OCI-LY7 (cell line): ENCODE measurements at regions not wholly inside any gene's neighbourhood (a gene's known extent, or its start where the extent isn't known, plus 50 kb on each side); places are given as distances from the start of the nearest gene placed in this dataset.

Experiments used
- BruUV-seq: library from RNA; stranded (reverse); fragments of 400-500 nt; replicated peaks from 2 replicates; lab custom pipeline; 2021; lab: Mats Ljungman, UMichigan
- CTCF ChIA-PET: fragments of 300-600 bp; sonication (Branson Sonifier 250); formaldehyde crosslinking; loops from one replicate; lab custom pipeline; 2022; ENCODE audit warnings: antibody characterized with exemption; ENCODE audit not compliant: unreplicated experiment; lab: Charles Lee
- POLR2A ChIA-PET: fragments of 300-600 bp; sonication (Branson Sonifier 250); formaldehyde crosslinking; loops from one replicate; lab custom pipeline; 2022; ENCODE audit warnings: antibody characterized with exemption; lab: Charles Lee
- DNase-seq: peaks from one replicate; pipeline ENCODE4 v3.0.0-alpha.2; 2015; ENCODE audit warnings: low spot score
- H2AFZ ChIP-seq: fragments of 200-600 bp; sonication (generic), shearing (Covaris generic); 2 replicates; pipeline ENCODE4 v1.6.1; 2014; ENCODE audit warnings: mild to moderate bottlenecking, antibody characterized with exemption, low read length, moderate library complexity
- H3K27ac ChIP-seq: fragments of 200-600 bp; sonication (generic); 2 replicates; pipeline ENCODE4 v1.5.1; 2014; ENCODE audit warnings: mixed run types, low read depth, mild to moderate bottlenecking, moderate library complexity, low read length, inconsistent platforms; ENCODE audit not compliant: poor library complexity, severe bottlenecking
- H3K36me3 ChIP-seq: fragments of 200-600 bp; sonication (generic); 2 replicates; pipeline ENCODE4 v1.6.1; 2014; ENCODE audit warnings: mild to moderate bottlenecking, antibody characterized with exemption, low read length, moderate library complexity, mixed read lengths; ENCODE audit not compliant: insufficient read depth
- H3K4me1 ChIP-seq: fragments of 200-600 bp; sonication (generic); 2 replicates; pipeline ENCODE4 v1.5.1; 2014; ENCODE audit warnings: mild to moderate bottlenecking, low read length; ENCODE audit not compliant: insufficient read depth, poor library complexity, severe bottlenecking
- H3K4me2 ChIP-seq: fragments of 200-600 bp; sonication (generic); 2 replicates; pipeline ENCODE4 v1.6.1; 2014; ENCODE audit warnings: mild to moderate bottlenecking, low read length
- H3K4me3 ChIP-seq: fragments of 200-600 bp; sonication (generic); 2 replicates; pipeline ENCODE4 v1.5.1; 2014; ENCODE audit warnings: mild to moderate bottlenecking, low read depth, low read length; ENCODE audit not compliant: poor library complexity, severe bottlenecking
- H3K79me2 ChIP-seq: fragments of 200-600 bp; sonication (generic); 2 replicates; pipeline ENCODE4 v1.6.1; 2016; ENCODE audit warnings: low read depth, mild to moderate bottlenecking, low read length, moderate library complexity, mixed read lengths; ENCODE audit not compliant: insufficient read depth
- H3K9me2 ChIP-seq: fragments of 200-600 bp; sonication (generic); 2 replicates; pipeline ENCODE4 v1.6.1; 2016; ENCODE audit warnings: mild to moderate bottlenecking, low read length, mixed read lengths; ENCODE audit not compliant: insufficient read depth
- H3K9me3 ChIP-seq: fragments of 200-600 bp; sonication (generic); 2 replicates; pipeline ENCODE4 v1.6.1; 2014; ENCODE audit warnings: mild to moderate bottlenecking, mixed run types, low read length, mixed read lengths
- H4K20me1 ChIP-seq: fragments of 200-600 bp; sonication (generic); 2 replicates; pipeline ENCODE4 v1.6.1; 2014; ENCODE audit warnings: mild to moderate bottlenecking, antibody characterized with exemption, low read length, moderate library complexity, mixed read lengths; ENCODE audit not compliant: insufficient read depth
- EZH2phosphoT487 ChIP-seq: fragments of 200-600 bp; sonication (generic); IDR thresholded peaks from 2 replicates; pipeline ENCODE4 v1.6.1; 2018; ENCODE audit warnings: low read depth, borderline replicate concordance, mild to moderate bottlenecking, mixed run types, antibody characterized with exemption, low read length, moderate library complexity, mixed read lengths
- intact Hi-C: fragments of 100-400 bp; cut with micrococcal nuclease; formaldehyde crosslinking; loops from one replicate; pipeline ENCODE4 v1.10.0; 2022; ENCODE audit not compliant: unreplicated experiment
- TF ChIP-seq, protein P1 (sequence below): fragments of 200-600 bp; sonication (generic); conservative IDR thresholded peaks from 2 replicates; pipeline ENCODE4 v1.5.1; 2014; ENCODE audit warnings: mild to moderate bottlenecking, antibody characterized with exemption, low read length, moderate library complexity, mixed read lengths

DNA sequence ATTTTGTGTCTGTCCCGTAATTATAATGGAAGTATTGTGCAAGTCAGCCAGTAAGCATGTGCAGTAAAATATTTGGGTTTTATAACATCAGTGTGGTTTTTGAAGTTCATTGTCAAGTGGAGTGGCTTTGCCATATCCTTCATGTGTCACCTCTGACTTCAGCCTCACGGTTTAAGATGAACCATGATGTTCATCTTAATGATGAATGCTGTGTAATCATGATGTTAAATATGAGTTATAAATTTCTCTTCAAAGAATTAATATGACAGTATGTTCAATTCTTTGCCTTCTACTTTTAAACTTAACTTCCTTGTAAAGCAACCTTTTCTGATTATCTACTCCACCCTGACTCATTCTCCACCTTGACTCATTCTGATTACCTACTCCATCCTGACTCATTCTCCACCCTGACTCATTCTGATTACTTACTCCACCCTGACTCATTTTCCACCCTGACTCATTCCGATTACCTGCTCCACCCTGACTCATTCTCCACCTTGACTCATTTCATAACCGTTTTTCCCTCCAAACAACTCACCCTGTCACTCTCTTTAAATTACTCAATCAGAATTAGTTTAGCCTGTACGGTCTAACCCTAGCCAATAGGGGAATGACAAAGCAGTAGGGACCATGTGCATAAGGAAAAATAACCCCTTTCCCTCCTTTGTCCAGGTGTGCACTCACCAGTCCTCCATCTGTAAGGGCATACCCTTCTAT is 50.3 kb upstream of the ANKRD10 start:
- Histone ChIP-seq H3K9me3 (no peaks in the 10 kb centered on the region), H3K4me3 (no peak overlapping the region), H3K9me2 (no peaks in the 10 kb centered on the region), H2AFZ (no peak overlapping the region), H3K4me2 (no peak overlapping the region), H3K27ac (no peak overlapping the region), H3K36me3 (no peaks in the 10 kb centered on the region), H3K4me1 (no peaks in the 10 kb centered on the region), H4K20me1 (no peaks in the 10 kb centered on the region), H3K79me2 (no peaks in the 10 kb centered on the region)
- no peak for DNase-seq
- POLR2A ChIA-PET: no interaction called here
- CTCF ChIA-PET: no interaction called here
- intact Hi-C loops: no loop called here
- no TSS peak for BruUV-seq
- TF ChIP-seq EZH2phosphoT487: no peak
- TF ChIP-seq, protein P1, sequence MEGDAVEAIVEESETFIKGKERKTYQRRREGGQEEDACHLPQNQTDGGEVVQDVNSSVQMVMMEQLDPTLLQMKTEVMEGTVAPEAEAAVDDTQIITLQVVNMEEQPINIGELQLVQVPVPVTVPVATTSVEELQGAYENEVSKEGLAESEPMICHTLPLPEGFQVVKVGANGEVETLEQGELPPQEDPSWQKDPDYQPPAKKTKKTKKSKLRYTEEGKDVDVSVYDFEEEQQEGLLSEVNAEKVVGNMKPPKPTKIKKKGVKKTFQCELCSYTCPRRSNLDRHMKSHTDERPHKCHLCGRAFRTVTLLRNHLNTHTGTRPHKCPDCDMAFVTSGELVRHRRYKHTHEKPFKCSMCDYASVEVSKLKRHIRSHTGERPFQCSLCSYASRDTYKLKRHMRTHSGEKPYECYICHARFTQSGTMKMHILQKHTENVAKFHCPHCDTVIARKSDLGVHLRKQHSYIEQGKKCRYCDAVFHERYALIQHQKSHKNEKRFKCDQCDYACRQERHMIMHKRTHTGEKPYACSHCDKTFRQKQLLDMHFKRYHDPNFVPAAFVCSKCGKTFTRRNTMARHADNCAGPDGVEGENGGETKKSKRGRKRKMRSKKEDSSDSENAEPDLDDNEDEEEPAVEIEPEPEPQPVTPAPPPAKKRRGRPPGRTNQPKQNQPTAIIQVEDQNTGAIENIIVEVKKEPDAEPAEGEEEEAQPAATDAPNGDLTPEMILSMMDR: no peak
